Naive thymus-derived CD4-positive, alpha-beta T cell (primary cell): ENCODE measurements at regions not wholly inside any gene's neighbourhood (a gene's known extent, or its start where the extent isn't known, plus 50 kb on each side); places are given as distances from the start of the nearest gene placed in this dataset.

Experiments
- ATAC-seq: fragments of 150-1000 bp; cut with Tn5 transposase; 2 replicates; pipeline ENCODE4 v1.10.0; 2021; ENCODE audit warnings: mild to moderate bottlenecking, moderate library complexity
- CTCF ChIA-PET: fragments of 350-600 bp; sonication (Branson Sonifier 250); formaldehyde crosslinking; loops from one replicate; lab custom pipeline; 2021; ENCODE audit warnings: antibody characterized with exemption; lab: Charles Lee
- POLR2A ChIA-PET: fragments of 350-600 bp; sonication (Branson Sonifier 250); formaldehyde crosslinking; loops from one replicate; lab custom pipeline; 2021; ENCODE audit warnings: antibody characterized with exemption, inconsistent platforms; lab: Charles Lee
- DNase-seq, 9 donors: peaks; one replicate each; pipeline versions ENCODE4 v3.0.0 to v3.0.0-alpha.2; 2020 to 2022; ENCODE audit warnings: mixed read lengths in 1 of 9
- H3K27ac ChIP-seq: one replicate; pipeline ENCODE4 v1.7.0; 2013; ENCODE audit warnings: mild to moderate bottlenecking, low read depth, low read length, moderate library complexity
- H3K27me3 ChIP-seq, 2 donors: one replicate each; pipeline ENCODE4 v1.7.0; 2013; ENCODE audit warnings: low read length in 2 of 2, mild to moderate bottlenecking in 2 of 2, moderate library complexity in 2 of 2; ENCODE audit not compliant: control insufficient read depth in 2 of 2, insufficient read depth in 2 of 2
- H3K36me3 ChIP-seq, 3 experiments: 1 replicate in 2 of 3; 2 replicates in 1 of 3; pipeline ENCODE4 v1.7.0; 2013; ENCODE audit warnings: low read length in 3 of 3, mild to moderate bottlenecking in 3 of 3, moderate library complexity in 1 of 3; ENCODE audit not compliant: insufficient read depth in 3 of 3, control insufficient read depth in 2 of 3
- H3K4me1 ChIP-seq, 2 donors: one replicate each; pipeline ENCODE4 v1.7.0; 2013; ENCODE audit warnings: low read length in 2 of 2, mild to moderate bottlenecking in 2 of 2, moderate library complexity in 1 of 2; ENCODE audit not compliant: control insufficient read depth in 2 of 2, insufficient read depth in 2 of 2
- H3K4me3 ChIP-seq: 2 replicates; pipeline ENCODE4 v1.7.0; 2013; ENCODE audit warnings: mild to moderate bottlenecking, low read length
- H3K9me3 ChIP-seq, 3 experiments: 1 replicate in 2 of 3; 2 replicates in 1 of 3; pipeline ENCODE4 v1.7.0; 2013; ENCODE audit warnings: low read length in 3 of 3; ENCODE audit not compliant: control insufficient read depth in 2 of 3
- H3K27ac Mint-ChIP-seq, 9 donors: one replicate each; pipeline ENCODE4 v1.8.0; 2020 to 2022; ENCODE audit warnings: mixed read lengths in 9 of 9, mild to moderate bottlenecking in 8 of 9, moderate library complexity in 5 of 9, inconsistent platforms in 2 of 9
- H3K27me3 Mint-ChIP-seq, 5 donors: one replicate each; pipeline ENCODE4 v1.8.0; 2021 to 2022; ENCODE audit warnings: mixed read lengths in 5 of 5, mild to moderate bottlenecking in 1 of 5
- H3K36me3 Mint-ChIP-seq, 5 donors: one replicate each; pipeline ENCODE4 v1.8.0; 2020 to 2022; ENCODE audit warnings: mixed read lengths in 5 of 5, mild to moderate bottlenecking in 3 of 5, inconsistent platforms in 1 of 5
- H3K4me1 Mint-ChIP-seq, 7 donors: one replicate each; pipeline ENCODE4 v1.8.0; 2020 to 2022; ENCODE audit warnings: mixed read lengths in 7 of 7, mild to moderate bottlenecking in 3 of 7, inconsistent platforms in 1 of 7
- H3K4me3 Mint-ChIP-seq, 10 donors: one replicate each; pipeline ENCODE4 v1.8.0; 2020 to 2022; ENCODE audit warnings: mild to moderate bottlenecking in 10 of 10, mixed read lengths in 10 of 10, moderate library complexity in 6 of 10, inconsistent platforms in 2 of 10
- H3K9me3 Mint-ChIP-seq, 11 donors: one replicate each; pipeline ENCODE4 v1.8.0; 2020 to 2022; ENCODE audit warnings: mixed read lengths in 11 of 11, mild to moderate bottlenecking in 4 of 11, inconsistent platforms in 1 of 11, moderate library complexity in 1 of 11
- intact Hi-C, 2 donors: fragments of 100-400 bp; cut with micrococcal nuclease; formaldehyde crosslinking; loops; one replicate each; pipeline ENCODE4 v1.15.1; 2023

GRCh38 chr6:119661078-119661477, 311.5 kb upstream of the MAN1A1 start:
- DNase-seq (no peak), ATAC-seq (no peak)
- H3K27me3 ChIP-seq: no peaks in the 10 kb centered on the region
- H3K27ac Mint-ChIP-seq: no peak overlapping the region
- H3K9me3 Mint-ChIP-seq: peaks cover 0 to 4% (median 0%) of the 10 kb centered on the region in 11 donors
- H3K27me3 Mint-ChIP-seq: peaks cover 0 to 10% (median 0%) of the 10 kb centered on the region in 5 donors
- no peaks in the 10 kb centered on the region for H3K36me3 Mint-ChIP-seq
- intact Hi-C loops: no loop called here
- H3K4me1 ChIP-seq: no peaks in the 10 kb centered on the region
- no peaks in the 10 kb centered on the region for H3K36me3 ChIP-seq
- H3K4me1 Mint-ChIP-seq: no peaks in the 10 kb centered on the region
- no peak overlapping the region for H3K4me3 ChIP-seq
- H3K9me3 ChIP-seq: no peaks in the 10 kb centered on the region
- ChIA-PET CTCF (no interaction called here), POLR2A (no interaction called here)
- H3K4me3 Mint-ChIP-seq: no peak overlapping the region
- no peak overlapping the region for H3K27ac ChIP-seq

- Histone ChIP-seq H3K27ac (no peak overlapping the region), H3K27me3 (no peaks in the 10 kb centered on the region), H3K9me3 (no peaks in the 10 kb centered on the region), H3K4me3 (no peak overlapping the region), H3K4me1 (no peaks in the 10 kb centered on the region), H3K36me3 (no peaks in the 10 kb centered on the region)
- peaks cover 0 to 10% (median 0%) of the 10 kb centered on the region in 5 donors for H3K27me3 Mint-ChIP-seq
- ChIA-PET CTCF (no interaction called here), POLR2A (no interaction called here)
- intact Hi-C loops: no loop called here
- no peaks in the 10 kb centered on the region for H3K36me3 Mint-ChIP-seq
- H3K4me1 Mint-ChIP-seq: no peaks in the 10 kb centered on the region
- ATAC-seq (no peak), DNase-seq (no peak)
- no peaks in the 10 kb centered on the region for H3K9me3 Mint-ChIP-seq
- H3K4me3 Mint-ChIP-seq: no peak overlapping the region
- H3K27ac Mint-ChIP-seq: no peak overlapping the region
These were observed 309.4 kb upstream of the MAN1A1 start for GRCh38 chr6:119658917-119659316.

- ChIA-PET CTCF (no interaction called here), POLR2A (no interaction called here)
- H3K27ac ChIP-seq: no peak overlapping the region
- Mint-ChIP-seq H3K4me1 (peaks cover 0 to 9% (median 8%) of the 10 kb centered on the region in 7 donors), H3K36me3 (no peaks in the 10 kb centered on the region), H3K9me3 (no peaks in the 10 kb centered on the region), H3K27ac (no peak overlapping the region), H3K27me3 (peaks cover 0 to 9% (median 0%) of the 10 kb centered on the region in 5 donors), H3K4me3 (no peak overlapping the region)
- no peak overlapping the region for H3K4me3 ChIP-seq
- intact Hi-C loops: no loop called here
- no peaks in the 10 kb centered on the region for H3K27me3 ChIP-seq
- ATAC-seq (no peak), DNase-seq (no peak)
- H3K36me3 ChIP-seq: no peaks in the 10 kb centered on the region
- no peaks in the 10 kb centered on the region for H3K4me1 ChIP-seq
- H3K9me3 ChIP-seq: no peaks in the 10 kb centered on the region
These were observed 305.6 kb upstream of the MAN1A1 start for GRCh38 chr6:119655124-119655523.

GRCh38 chr6:119653329-119653728, 303.8 kb upstream of the MAN1A1 start:
- CTCF ChIA-PET: interaction anchor here (0.6 kb wide), 1 partner anchor 62 kb away, joined by 3 read pairs; no protein-coding TSS in a partner anchor
- intact Hi-C loops: no loop called here
- Histone ChIP-seq H3K4me1 (no peaks in the 10 kb centered on the region), H3K4me3 (no peak overlapping the region), H3K27me3 (no peaks in the 10 kb centered on the region), H3K9me3 (no peaks in the 10 kb centered on the region), H3K36me3 (no peaks in the 10 kb centered on the region), H3K27ac (no peak overlapping the region)
- DNase-seq (peak in 1 of 9 donors; percentile 0), ATAC-seq (no peak)
- Mint-ChIP-seq H3K27ac (no peak overlapping the region), H3K9me3 (no peaks in the 10 kb centered on the region), H3K4me1 (peaks cover 0 to 9% (median 8%) of the 10 kb centered on the region in 7 donors), H3K27me3 (peaks cover 0 to 7% (median 2%) of the 10 kb centered on the region in 5 donors), H3K4me3 (no peak overlapping the region), H3K36me3 (no peaks in the 10 kb centered on the region)
- POLR2A ChIA-PET: no interaction called here

- ChIA-PET POLR2A (no interaction called here), CTCF (no interaction called here)
- Histone ChIP-seq H3K27me3 (no peaks in the 10 kb centered on the region), H3K27ac (no peak overlapping the region), H3K36me3 (no peaks in the 10 kb centered on the region), H3K4me3 (no peak overlapping the region), H3K4me1 (no peaks in the 10 kb centered on the region), H3K9me3 (no peaks in the 10 kb centered on the region)
- no peak overlapping the region for H3K27ac Mint-ChIP-seq
- H3K36me3 Mint-ChIP-seq: no peaks in the 10 kb centered on the region
- ATAC-seq (no peak), DNase-seq (no peak)
- H3K9me3 Mint-ChIP-seq: no peaks in the 10 kb centered on the region
- peaks cover 0 to 14% (median 0%) of the 10 kb centered on the region in 5 donors for H3K27me3 Mint-ChIP-seq
- H3K4me1 Mint-ChIP-seq: peaks cover 0 to 9% (median 8%) of the 10 kb centered on the region in 7 donors
- intact Hi-C loops: no loop called here
- no peak overlapping the region for H3K4me3 Mint-ChIP-seq
These were observed 300.0 kb upstream of the MAN1A1 start for GRCh38 chr6:119649531-119649930.

- DNase-seq: no peak
- no peak overlapping the region for H3K27ac ChIP-seq
- Mint-ChIP-seq H3K9me3 (no peaks in the 10 kb centered on the region), H3K4me1 (peaks cover 0 to 2% (median 0%) of the 10 kb centered on the region in 7 donors), H3K27me3 (peaks cover 0 to 16% (median 0%) of the 10 kb centered on the region in 5 donors), H3K36me3 (no peaks in the 10 kb centered on the region), H3K4me3 (no peak overlapping the region), H3K27ac (no peak overlapping the region)
- ChIA-PET POLR2A (no interaction called here), CTCF (no interaction called here)
- no peaks in the 10 kb centered on the region for H3K4me1 ChIP-seq
- intact Hi-C loops: no loop called here
- H3K27me3 ChIP-seq: no peaks in the 10 kb centered on the region
- no peaks in the 10 kb centered on the region for H3K9me3 ChIP-seq
- no peaks in the 10 kb centered on the region for H3K36me3 ChIP-seq
- no peak overlapping the region for H3K4me3 ChIP-seq
- no peak for ATAC-seq
These were observed 297.7 kb upstream of the MAN1A1 start for GRCh38 chr6:119647309-119647708.

- ATAC-seq (no peak), DNase-seq (no peak)
- no peak overlapping the region for H3K27ac Mint-ChIP-seq
- H3K9me3 Mint-ChIP-seq: no peaks in the 10 kb centered on the region
- H3K4me1 ChIP-seq: no peaks in the 10 kb centered on the region
- H3K9me3 ChIP-seq: no peaks in the 10 kb centered on the region
- H3K4me3 Mint-ChIP-seq: no peak overlapping the region
- ChIA-PET CTCF (no interaction called here), POLR2A (no interaction called here)
- intact Hi-C loops: no loop called here
- peaks cover 0 to 2% (median 0%) of the 10 kb centered on the region in 7 donors for H3K4me1 Mint-ChIP-seq
- no peaks in the 10 kb centered on the region for H3K36me3 Mint-ChIP-seq
- H3K36me3 ChIP-seq: no peaks in the 10 kb centered on the region
- no peak overlapping the region for H3K4me3 ChIP-seq
- H3K27ac ChIP-seq: no peak overlapping the region
- peaks cover 0 to 14% (median 0%) of the 10 kb centered on the region in 5 donors for H3K27me3 Mint-ChIP-seq
- no peaks in the 10 kb centered on the region for H3K27me3 ChIP-seq
These were observed 294.3 kb upstream of the MAN1A1 start for GRCh38 chr6:119643876-119644275.
